ENCODE measurements at regions not wholly inside any gene's neighbourhood (a gene's known extent, or its start where the extent isn't known, plus 50 kb on each side); places are given as distances from the start of the nearest gene placed in this dataset.
A peak's percentile ranks its signal among the peaks of the same experiment; 100 is the strongest.

DNA sequence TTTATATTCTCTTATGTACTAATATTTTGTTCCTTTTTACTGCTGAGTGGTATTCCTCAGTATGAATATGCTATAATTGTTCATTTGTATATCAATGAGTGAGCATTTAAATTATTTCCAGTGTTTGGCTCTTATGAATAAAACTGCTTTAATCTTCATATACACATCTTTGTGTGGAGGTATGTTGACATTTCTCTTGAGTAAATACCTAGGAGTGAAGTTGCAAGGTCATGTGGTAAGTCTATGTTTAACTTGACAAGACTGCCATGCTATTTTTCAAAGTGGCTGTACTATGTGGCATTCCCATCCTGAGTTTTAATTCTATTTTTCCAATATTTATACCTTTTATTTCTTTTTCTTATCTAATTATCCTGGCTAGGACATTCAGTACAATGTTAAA lies 124.2 kb downstream of the ADSS2 start:
- no peak overlapping the region for H2AFZ ChIP-seq (ENCODE audit: low read depth, low read length)
- Mint-ChIP-seq H3K36me3 (ENCODE audit: low read depth, unreplicated experiment) (no peaks in the 10 kb centered on the region), H3K9me3 (ENCODE audit: unreplicated experiment) (peaks cover 9% of the 10 kb centered on the region), H3K4me3 (ENCODE audit: unreplicated experiment) (no peak overlapping the region), H3K4me1 (ENCODE audit: low read depth, unreplicated experiment) (peaks cover 11% of the 10 kb centered on the region), H3K27me3 (ENCODE audit: low read depth, unreplicated experiment) (no peaks in the 10 kb centered on the region), H3K27ac (ENCODE audit: unreplicated experiment) (no peak overlapping the region)
- H3K9ac ChIP-seq (ENCODE audit: low read length), result no peak overlapping the region
- no peak for TF ChIP-seq EZH2 (IDR thresholded peaks at IDR 0.05; ENCODE audit: insufficient read depth, low read length)
- TF ChIP-seq, protein P1, sequence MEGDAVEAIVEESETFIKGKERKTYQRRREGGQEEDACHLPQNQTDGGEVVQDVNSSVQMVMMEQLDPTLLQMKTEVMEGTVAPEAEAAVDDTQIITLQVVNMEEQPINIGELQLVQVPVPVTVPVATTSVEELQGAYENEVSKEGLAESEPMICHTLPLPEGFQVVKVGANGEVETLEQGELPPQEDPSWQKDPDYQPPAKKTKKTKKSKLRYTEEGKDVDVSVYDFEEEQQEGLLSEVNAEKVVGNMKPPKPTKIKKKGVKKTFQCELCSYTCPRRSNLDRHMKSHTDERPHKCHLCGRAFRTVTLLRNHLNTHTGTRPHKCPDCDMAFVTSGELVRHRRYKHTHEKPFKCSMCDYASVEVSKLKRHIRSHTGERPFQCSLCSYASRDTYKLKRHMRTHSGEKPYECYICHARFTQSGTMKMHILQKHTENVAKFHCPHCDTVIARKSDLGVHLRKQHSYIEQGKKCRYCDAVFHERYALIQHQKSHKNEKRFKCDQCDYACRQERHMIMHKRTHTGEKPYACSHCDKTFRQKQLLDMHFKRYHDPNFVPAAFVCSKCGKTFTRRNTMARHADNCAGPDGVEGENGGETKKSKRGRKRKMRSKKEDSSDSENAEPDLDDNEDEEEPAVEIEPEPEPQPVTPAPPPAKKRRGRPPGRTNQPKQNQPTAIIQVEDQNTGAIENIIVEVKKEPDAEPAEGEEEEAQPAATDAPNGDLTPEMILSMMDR (IDR thresholded peaks at IDR 0.05; ENCODE audit: insufficient read depth, low read depth, low read length), result no peak
- FAIRE-seq (no peak), DNase-seq (ENCODE audit: low read depth) (no peak)
- H3K9me3 ChIP-seq (ENCODE audit: insufficient read depth, low read depth, low read length), result no peaks in the 10 kb centered on the region
- H3K79me2 ChIP-seq (ENCODE audit: insufficient read depth, low read length), result no peaks in the 10 kb centered on the region
- H3K4me1 ChIP-seq (ENCODE audit: insufficient read depth, low read length), result peaks cover 7% of the 10 kb centered on the region
- H3K27me3 ChIP-seq (ENCODE audit: insufficient read depth, low read length), result no peaks in the 10 kb centered on the region
- H3K27ac ChIP-seq (ENCODE audit: low read depth, low read length), result no peak overlapping the region
- no peak overlapping the region for H3K4me3 ChIP-seq (ENCODE audit: insufficient read depth, low read depth, low read length)
- H3K4me2 ChIP-seq (ENCODE audit: low read length), result no peak overlapping the region
- H3K36me3 ChIP-seq (ENCODE audit: insufficient read depth, low read length), result no peaks in the 10 kb centered on the region
- H4K20me1 ChIP-seq (ENCODE audit: insufficient read depth, low read length), result no peaks in the 10 kb centered on the region

DNA sequence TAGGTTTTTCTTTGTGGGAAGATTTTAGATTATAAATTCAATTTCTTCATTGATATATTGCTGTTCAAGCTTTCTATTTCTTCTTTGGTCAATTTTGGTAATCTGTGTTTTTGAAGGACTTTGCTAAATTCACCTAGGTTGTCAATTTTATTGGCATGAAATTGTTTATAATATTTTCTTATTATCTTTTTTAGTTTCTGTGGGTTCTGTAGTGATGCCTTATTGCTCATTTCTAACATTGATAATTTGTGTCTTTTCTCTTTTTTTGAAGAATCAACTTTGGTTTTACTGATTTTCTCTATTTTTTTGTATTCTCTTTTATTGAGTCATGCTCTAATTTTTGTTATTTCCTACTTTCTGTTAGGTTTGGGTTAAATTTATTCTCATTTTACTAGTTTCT lies 123.2 kb downstream of the ADSS2 start:
- Histone ChIP-seq H3K36me3 (ENCODE audit: insufficient read depth, low read length) (no peaks in the 10 kb centered on the region), H3K9me3 (ENCODE audit: insufficient read depth, low read depth, low read length) (no peaks in the 10 kb centered on the region), H3K27me3 (ENCODE audit: insufficient read depth, low read length) (no peaks in the 10 kb centered on the region), H3K4me3 (ENCODE audit: insufficient read depth, low read depth, low read length) (no peak overlapping the region), H3K9ac (ENCODE audit: low read length) (no peak overlapping the region), H4K20me1 (ENCODE audit: insufficient read depth, low read length) (no peaks in the 10 kb centered on the region), H3K4me1 (ENCODE audit: insufficient read depth, low read length) (no peaks in the 10 kb centered on the region), H3K4me2 (ENCODE audit: low read length) (no peak overlapping the region), H3K79me2 (ENCODE audit: insufficient read depth, low read length) (no peaks in the 10 kb centered on the region), H2AFZ (ENCODE audit: low read depth, low read length) (no peak overlapping the region), H3K27ac (ENCODE audit: low read depth, low read length) (no peak overlapping the region)
- Mint-ChIP-seq H3K4me3 (ENCODE audit: unreplicated experiment) (no peak overlapping the region), H3K9me3 (ENCODE audit: unreplicated experiment) (peaks cover 6% of the 10 kb centered on the region), H3K36me3 (ENCODE audit: low read depth, unreplicated experiment) (no peaks in the 10 kb centered on the region), H3K27me3 (ENCODE audit: low read depth, unreplicated experiment) (no peaks in the 10 kb centered on the region), H3K4me1 (ENCODE audit: low read depth, unreplicated experiment) (peaks cover 4% of the 10 kb centered on the region), H3K27ac (ENCODE audit: unreplicated experiment) (no peak overlapping the region)
- FAIRE-seq (no peak), DNase-seq (ENCODE audit: low read depth) (no peak)
- TF ChIP-seq, protein P1 (IDR thresholded peaks at IDR 0.05; ENCODE audit: insufficient read depth, low read depth, low read length), result no peak
- no peak for TF ChIP-seq EZH2 (IDR thresholded peaks at IDR 0.05; ENCODE audit: insufficient read depth, low read length)

DNA sequence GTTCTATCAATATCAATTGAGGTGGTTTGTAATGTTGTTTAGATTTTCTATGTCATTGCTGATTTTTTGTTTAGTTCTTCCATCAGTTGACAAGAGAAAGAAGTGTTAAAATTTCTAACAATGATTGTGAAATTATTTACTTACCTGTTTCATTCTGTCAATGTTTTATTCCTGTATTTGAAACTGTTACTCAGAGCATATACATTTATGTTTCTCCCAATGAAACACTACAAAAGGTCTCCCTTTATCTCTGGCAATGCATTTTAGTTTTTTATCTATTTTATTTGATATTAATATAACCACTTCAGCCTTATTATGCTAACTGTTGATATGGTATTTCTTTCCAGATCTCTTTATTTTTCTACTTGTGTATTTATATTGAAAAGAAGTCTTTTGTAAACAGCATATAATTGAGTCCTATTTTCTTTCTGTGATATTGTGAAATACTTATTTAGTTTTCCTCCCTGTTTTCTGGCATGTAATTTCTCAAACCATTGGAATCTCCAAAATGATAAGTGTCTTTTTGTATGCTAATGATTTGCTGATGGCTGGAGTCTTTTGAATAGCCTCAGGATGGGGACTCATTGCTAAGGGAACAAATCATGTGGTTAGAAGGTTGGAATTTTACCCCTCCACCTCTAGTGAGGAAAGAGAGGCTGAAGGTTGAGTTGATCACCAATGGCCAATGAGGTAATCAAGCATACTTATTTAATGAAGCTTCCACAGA lies 122.0 kb downstream of the ADSS2 start:
- H3K27me3 ChIP-seq (ENCODE audit: insufficient read depth, low read length), result no peaks in the 10 kb centered on the region
- H3K9me3 ChIP-seq (ENCODE audit: insufficient read depth, low read depth, low read length), result no peaks in the 10 kb centered on the region
- H3K36me3 Mint-ChIP-seq (ENCODE audit: low read depth, unreplicated experiment), result no peaks in the 10 kb centered on the region
- H3K9ac ChIP-seq (ENCODE audit: low read length), result no peak overlapping the region
- H3K27me3 Mint-ChIP-seq (ENCODE audit: low read depth, unreplicated experiment), result no peaks in the 10 kb centered on the region
- FAIRE-seq, result peak; percentile 55
- no peaks in the 10 kb centered on the region for H3K36me3 ChIP-seq (ENCODE audit: insufficient read depth, low read length)
- H3K79me2 ChIP-seq (ENCODE audit: insufficient read depth, low read length), result no peaks in the 10 kb centered on the region
- H3K4me3 ChIP-seq (ENCODE audit: insufficient read depth, low read depth, low read length), result no peak overlapping the region
- H2AFZ ChIP-seq (ENCODE audit: low read depth, low read length), result no peak overlapping the region
- TF ChIP-seq EZH2 (IDR thresholded peaks at IDR 0.05; ENCODE audit: insufficient read depth, low read length), result no peak
- H3K27ac Mint-ChIP-seq (ENCODE audit: unreplicated experiment), result no peak overlapping the region
- H3K4me2 ChIP-seq (ENCODE audit: low read length), result no peak overlapping the region
- H3K27ac ChIP-seq (ENCODE audit: low read depth, low read length), result no peak overlapping the region
- DNase-seq (ENCODE audit: low read depth), result no peak
- H4K20me1 ChIP-seq (ENCODE audit: insufficient read depth, low read length), result no peaks in the 10 kb centered on the region
- no peak overlapping the region for H3K4me3 Mint-ChIP-seq (ENCODE audit: unreplicated experiment)
- H3K4me1 ChIP-seq (ENCODE audit: insufficient read depth, low read length), result no peaks in the 10 kb centered on the region
- peaks cover 4% of the 10 kb centered on the region for H3K4me1 Mint-ChIP-seq (ENCODE audit: low read depth, unreplicated experiment)
- peaks cover 6% of the 10 kb centered on the region for H3K9me3 Mint-ChIP-seq (ENCODE audit: unreplicated experiment)
